HepG2 (cell line): ENCODE measurements at regions not wholly inside any gene's neighbourhood (a gene's known extent, or its start where the extent isn't known, plus 50 kb on each side); places are given as distances from the start of the nearest gene placed in this dataset.

ENCODE experiments used
- ATAC-seq: fragments of 200-7000 bp; cut with Tn5 transposase; 3 replicates; pipeline ENCODE4 v1.9.1; 2020; ENCODE audit warnings: mild to moderate bottlenecking, moderate library complexity
- BruUV-seq: library from RNA; stranded (reverse); fragments of 400-500 nt; replicated peaks from 2 replicates; lab custom pipeline; 2021; lab: Mats Ljungman, UMichigan
- CTCF ChIA-PET: fragments of 300-600 bp; formaldehyde crosslinking; extraction: SDS; loops from one replicate; lab custom pipeline; 2021; ENCODE audit warnings: low total read pairs, inconsistent platforms, low intra/inter-chr PET ratio; lab: Yijun Ruan, JAX
- POLR2A ChIA-PET: fragments of 350-600 bp; sonication (Branson Sonifier 250); formaldehyde crosslinking; loops from one replicate; lab custom pipeline; 2020; ENCODE audit warnings: antibody characterized with exemption, inconsistent platforms; lab: Yijun Ruan, JAX
- DNase-seq: peaks from one replicate; pipeline ENCODE4 v3.0.0-alpha.2; 2015; ENCODE audit warnings: low spot score
- FAIRE-seq: peaks from 3 replicates; lab custom pipeline; 2011; peaks lifted over from hg19 to GRCh38; lab: Jason Lieb, UNC
- H2AFZ ChIP-seq: one replicate; pipeline ENCODE4 v1.6.1; 2011; ENCODE audit warnings: low read length, inconsistent platforms
- H3K27ac ChIP-seq: fragments of 300-600 bp; 3 replicates; pipeline ENCODE4 v1.8.0; 2011; ENCODE audit warnings: mixed run types, mild to moderate bottlenecking, mixed read lengths, low read length, inconsistent platforms; ENCODE audit not compliant: insufficient read depth; ENCODE audit errors: extremely low read length
- H3K27me3 ChIP-seq, 2 experiments: fragments of 200-600 bp in 1 of 2; 2 replicates in 1 of 2; 3 replicates in 1 of 2; pipeline versions ENCODE4 v1.6.0 to v1.8.0; 2011; ENCODE audit warnings: low read length in 2 of 2, mild to moderate bottlenecking in 2 of 2, moderate library complexity in 2 of 2, inconsistent platforms in 1 of 2; ENCODE audit not compliant: insufficient read depth in 2 of 2, control insufficient read depth in 1 of 2
- H3K36me3 ChIP-seq, 2 experiments: fragments of 200-600 bp in 1 of 2; replicated peaks in 1 of 2; 2 replicates in 1 of 2; 3 replicates in 1 of 2; pipeline versions ENCODE4 v1.5.1 to v1.8.0; 2011; ENCODE audit warnings: low read length in 2 of 2, inconsistent platforms in 1 of 2; ENCODE audit not compliant: insufficient read depth in 2 of 2, control insufficient read depth in 1 of 2
- H3K4me1 ChIP-seq: 2 replicates; pipeline ENCODE4 v1.5.1; 2012; ENCODE audit warnings: low read length, inconsistent platforms; ENCODE audit not compliant: insufficient read depth
- H3K4me2 ChIP-seq: 2 replicates; pipeline ENCODE4 v1.6.0; 2011; ENCODE audit warnings: low read depth, low read length, inconsistent platforms
- H3K4me3 ChIP-seq, 3 experiments: fragments of 200-600 bp in 1 of 3; sonication (generic), shearing (Covaris generic) in 1 of 3; replicated peaks in 1 of 3; 2 replicates each; pipeline ENCODE4 v1.5.1; 2011 to 2016; ENCODE audit warnings: low read length in 3 of 3, inconsistent platforms in 2 of 3, low read depth in 2 of 3, mild to moderate bottlenecking in 2 of 3, control low read depth in 1 of 3, mixed read lengths in 1 of 3; ENCODE audit not compliant: insufficient read depth in 1 of 3
- H3K79me2 ChIP-seq: one replicate; pipeline ENCODE4 v1.6.1; 2011; ENCODE audit warnings: low read length, inconsistent platforms; ENCODE audit not compliant: insufficient read depth
- H3K9ac ChIP-seq: 2 replicates; pipeline ENCODE4 v1.6.0; 2011; ENCODE audit warnings: mild to moderate bottlenecking, low read depth, low read length, inconsistent platforms; ENCODE audit not compliant: insufficient read depth
- H3K9me3 ChIP-seq: 2 replicates; pipeline ENCODE4 v1.5.1; 2012; ENCODE audit warnings: mild to moderate bottlenecking, low read length
- H4K20me1 ChIP-seq: 2 replicates; pipeline ENCODE4 v1.6.0; 2011; ENCODE audit warnings: inconsistent platforms, mild to moderate bottlenecking, low read length, moderate library complexity; ENCODE audit not compliant: insufficient read depth
- DMAP1 ChIP-seq: IDR thresholded peaks from 2 replicates; pipeline ENCODE4 v1.6.1; 2016
- HHEX ChIP-seq: IDR thresholded peaks from 2 replicates; pipeline ENCODE4 v1.6.1; 2016; ENCODE audit warnings: control low read depth
- KDM1A ChIP-seq: IDR thresholded peaks from 2 replicates; pipeline ENCODE4 v1.6.1; 2016; ENCODE audit warnings: missing compliant biosample characterization
- KDM5A ChIP-seq: fragments of 200-600 bp; sonication (generic); IDR thresholded peaks from 2 replicates; pipeline ENCODE4 v1.7.0; 2018; ENCODE audit warnings: antibody characterized with exemption, mild to moderate bottlenecking, low read length, borderline replicate concordance
- MXI1 ChIP-seq: IDR thresholded peaks from 3 replicates; pipeline ENCODE4 v1.6.1; 2012; ENCODE audit warnings: low read depth, low read length, inconsistent platforms, borderline replicate concordance
- NPAS2 ChIP-seq: sonication (generic); formaldehyde crosslinking; IDR thresholded peaks from 2 replicates; pipeline ENCODE4 v1.8.0; 2022; ENCODE audit warnings: mild to moderate bottlenecking, missing genetic modification reagents, borderline replicate concordance
- SOX13 ChIP-seq, 3 experiments: fragments of 450-650 bp in 1 of 3; sonication (generic) in 1 of 3; formaldehyde crosslinking in 1 of 3; IDR thresholded peaks in 2 of 3; conservative IDR thresholded peaks in 1 of 3; 2 replicates each; pipeline versions ENCODE4 v1.5.0 to v1.6.1; 2016 to 2020; ENCODE audit warnings: antibody characterized with exemption in 1 of 3, mild to moderate bottlenecking in 1 of 3, missing compliant biosample characterization in 1 of 3, missing genetic modification reagents in 1 of 3, moderate library complexity in 1 of 3
- ZBTB3 ChIP-seq: sonication (generic); formaldehyde crosslinking; IDR thresholded peaks from 2 replicates; pipeline ENCODE4 v1.4.0; 2020; ENCODE audit warnings: low read depth, mild to moderate bottlenecking, moderate library complexity, missing genetic modification reagents, borderline replicate concordance
- ZNF101 ChIP-seq: sonication (generic); formaldehyde crosslinking; IDR thresholded peaks from 2 replicates; pipeline ENCODE4 v1.4.0; 2020; ENCODE audit warnings: mild to moderate bottlenecking, low read depth, missing genetic modification reagents, borderline replicate concordance
- ZNF264 ChIP-seq: sonication (generic); formaldehyde crosslinking; IDR thresholded peaks from 2 replicates; pipeline ENCODE4 v1.4.0; 2020; ENCODE audit warnings: missing genetic modification reagents
- ZNF484 ChIP-seq: sonication (generic); formaldehyde crosslinking; IDR thresholded peaks from 2 replicates; pipeline ENCODE4 v1.5.1; 2020; ENCODE audit warnings: mild to moderate bottlenecking, low read depth, missing genetic modification reagents, borderline replicate concordance
- ZNF558 ChIP-seq: sonication (generic); formaldehyde crosslinking; IDR thresholded peaks from 2 replicates; pipeline ENCODE4 v1.9.0; 2022; ENCODE audit warnings: mild to moderate bottlenecking, missing genetic modification reagents, borderline replicate concordance
- ZNF598 ChIP-seq: sonication (generic); formaldehyde crosslinking; IDR thresholded peaks from 2 replicates; pipeline ENCODE4 v1.5.1; 2020; ENCODE audit warnings: mild to moderate bottlenecking, missing genetic modification reagents, borderline replicate concordance
- ZNF607 ChIP-seq: sonication (generic); formaldehyde crosslinking; IDR thresholded peaks from 2 replicates; pipeline ENCODE4 v1.5.1; 2020; ENCODE audit warnings: missing genetic modification reagents, mild to moderate bottlenecking, borderline replicate concordance
- ZNF703 ChIP-seq: sonication (generic); formaldehyde crosslinking; IDR thresholded peaks from 2 replicates; pipeline ENCODE4 v1.5.1; 2020; ENCODE audit warnings: missing genetic modification reagents, mild to moderate bottlenecking, moderate library complexity, borderline replicate concordance
- ZNF766 ChIP-seq: sonication (generic); formaldehyde crosslinking; IDR thresholded peaks from 2 replicates; pipeline ENCODE4 v1.5.0; 2020; ENCODE audit warnings: missing genetic modification reagents, borderline replicate concordance
- WGBS: methylation state at CpG from one replicate; pipeline ENCODE4 v1.1.6; 2017; ENCODE audit warnings: low lambda C conversion rate; 5-methylcytosine and 5-hydroxymethylcytosine counted together
- in situ Hi-C: cut with HindIII; loops from 2 replicates; pipeline ENCODE4 v1.10.0; 2017; ENCODE audit warnings: low pct_unique_long_range_greater_than_20kb; ENCODE audit not compliant: extremely low pct_ligation_motif_present
- intact Hi-C: fragments of 100-400 bp; cut with micrococcal nuclease; formaldehyde crosslinking; loops from one replicate; pipeline ENCODE4 v1.10.0; 2022; ENCODE audit not compliant: unreplicated experiment
- TF ChIP-seq, protein P1 (sequence below): sonication (generic); formaldehyde crosslinking; IDR thresholded peaks from 2 replicates; pipeline ENCODE4 v1.5.0; 2020; ENCODE audit warnings: mild to moderate bottlenecking, missing genetic modification reagents, borderline replicate concordance

GRCh38 chr10:8326396-8327139 lies 272.1 kb downstream of the GATA3 start:
- Histone ChIP-seq H3K9ac (no peak overlapping the region), H3K36me3 (no peaks in the 10 kb centered on the region), H3K27me3 (peaks cover 0 to 9% of the 10 kb centered on the region in 2 experiments; a peak in 1 of 5 replicates), H3K9me3 (no peaks in the 10 kb centered on the region), H3K4me3 (no peak overlapping the region), H3K79me2 (no peaks in the 10 kb centered on the region)
- in situ Hi-C loops = no loop called here
- POLR2A ChIA-PET = no interaction called here
- DNase-seq (no peak), FAIRE-seq (no peak)
- WGBS = 15% methylated on average over 18 of the region's 18 CpGs
- CTCF ChIA-PET = no interaction called here
- no TSS peak for BruUV-seq
- TF ChIP-seq ZBTB3 (CRISPR knock-in tag) (no peak), ZNF703 (no peak), NPAS2 (CRISPR knock-in tag) (no peak), ZNF607 (CRISPR knock-in tag) (no peak), MXI1 (no peak), HHEX (CRISPR knock-in tag) (no peak), ZNF598 (CRISPR knock-in tag) (no peak), ZNF484 (CRISPR knock-in tag) (no peak), ZNF264 (CRISPR knock-in tag) (no peak), ZNF558 (CRISPR knock-in tag) (no peak), ZNF101 (no peak), KDM1A (no peak), SOX13 (IDR thresholded peaks at IDR 0.05) (no peak), SOX13 (CRISPR knock-in tag; conservative IDR thresholded peaks at IDR 0.05 in 1 of 2, IDR thresholded peaks at IDR 0.05 in 1 of 2) (no peak), DMAP1 (no peak), ZNF766 (CRISPR knock-in tag) (no peak), KDM5A (no peak)
- TF ChIP-seq, protein P1, sequence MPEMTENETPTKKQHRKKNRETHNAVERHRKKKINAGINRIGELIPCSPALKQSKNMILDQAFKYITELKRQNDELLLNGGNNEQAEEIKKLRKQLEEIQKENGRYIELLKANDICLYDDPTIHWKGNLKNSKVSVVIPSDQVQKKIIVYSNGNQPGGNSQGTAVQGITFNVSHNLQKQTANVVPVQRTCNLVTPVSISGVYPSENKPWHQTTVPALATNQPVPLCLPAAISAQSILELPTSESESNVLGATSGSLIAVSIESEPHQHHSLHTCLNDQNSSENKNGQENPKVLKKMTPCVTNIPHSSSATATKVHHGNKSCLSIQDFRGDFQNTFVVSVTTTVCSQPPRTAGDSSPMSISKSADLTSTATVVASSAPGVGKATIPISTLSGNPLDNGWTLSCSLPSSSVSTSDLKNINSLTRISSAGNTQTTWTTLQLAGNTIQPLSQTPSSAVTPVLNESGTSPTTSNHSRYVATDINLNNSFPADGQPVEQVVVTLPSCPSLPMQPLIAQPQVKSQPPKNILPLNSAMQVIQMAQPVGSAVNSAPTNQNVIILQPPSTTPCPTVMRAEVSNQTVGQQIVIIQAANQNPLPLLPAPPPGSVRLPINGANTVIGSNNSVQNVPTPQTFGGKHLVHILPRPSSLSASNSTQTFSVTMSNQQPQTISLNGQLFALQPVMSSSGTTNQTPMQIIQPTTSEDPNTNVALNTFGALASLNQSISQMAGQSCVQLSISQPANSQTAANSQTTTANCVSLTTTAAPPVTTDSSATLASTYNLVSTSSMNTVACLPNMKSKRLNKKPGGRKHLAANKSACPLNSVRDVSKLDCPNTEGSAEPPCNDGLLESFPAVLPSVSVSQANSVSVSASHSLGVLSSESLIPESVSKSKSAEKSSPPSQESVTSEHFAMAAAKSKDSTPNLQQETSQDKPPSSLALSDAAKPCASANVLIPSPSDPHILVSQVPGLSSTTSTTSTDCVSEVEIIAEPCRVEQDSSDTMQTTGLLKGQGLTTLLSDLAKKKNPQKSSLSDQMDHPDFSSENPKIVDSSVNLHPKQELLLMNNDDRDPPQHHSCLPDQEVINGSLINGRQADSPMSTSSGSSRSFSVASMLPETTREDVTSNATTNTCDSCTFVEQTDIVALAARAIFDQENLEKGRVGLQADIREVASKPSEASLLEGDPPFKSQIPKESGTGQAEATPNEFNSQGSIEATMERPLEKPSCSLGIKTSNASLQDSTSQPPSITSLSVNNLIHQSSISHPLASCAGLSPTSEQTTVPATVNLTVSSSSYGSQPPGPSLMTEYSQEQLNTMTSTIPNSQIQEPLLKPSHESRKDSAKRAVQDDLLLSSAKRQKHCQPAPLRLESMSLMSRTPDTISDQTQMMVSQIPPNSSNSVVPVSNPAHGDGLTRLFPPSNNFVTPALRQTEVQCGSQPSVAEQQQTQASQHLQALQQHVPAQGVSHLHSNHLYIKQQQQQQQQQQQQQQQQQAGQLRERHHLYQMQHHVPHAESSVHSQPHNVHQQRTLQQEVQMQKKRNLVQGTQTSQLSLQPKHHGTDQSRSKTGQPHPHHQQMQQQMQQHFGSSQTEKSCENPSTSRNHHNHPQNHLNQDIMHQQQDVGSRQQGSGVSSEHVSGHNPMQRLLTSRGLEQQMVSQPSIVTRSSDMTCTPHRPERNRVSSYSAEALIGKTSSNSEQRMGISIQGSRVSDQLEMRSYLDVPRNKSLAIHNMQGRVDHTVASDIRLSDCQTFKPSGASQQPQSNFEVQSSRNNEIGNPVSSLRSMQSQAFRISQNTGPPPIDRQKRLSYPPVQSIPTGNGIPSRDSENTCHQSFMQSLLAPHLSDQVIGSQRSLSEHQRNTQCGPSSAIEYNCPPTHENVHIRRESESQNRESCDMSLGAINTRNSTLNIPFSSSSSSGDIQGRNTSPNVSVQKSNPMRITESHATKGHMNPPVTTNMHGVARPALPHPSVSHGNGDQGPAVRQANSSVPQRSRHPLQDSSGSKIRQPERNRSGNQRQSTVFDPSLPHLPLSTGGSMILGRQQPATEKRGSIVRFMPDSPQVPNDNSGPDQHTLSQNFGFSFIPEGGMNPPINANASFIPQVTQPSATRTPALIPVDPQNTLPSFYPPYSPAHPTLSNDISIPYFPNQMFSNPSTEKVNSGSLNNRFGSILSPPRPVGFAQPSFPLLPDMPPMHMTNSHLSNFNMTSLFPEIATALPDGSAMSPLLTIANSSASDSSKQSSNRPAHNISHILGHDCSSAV (CRISPR knock-in tag) = no peak
- TF ChIP-seq, all 625 proteins: peak for 0
- ATAC-seq = no peak
- Histone ChIP-seq H3K27ac (no peak overlapping the region), H3K4me1 (no peaks in the 10 kb centered on the region), H2AFZ (no peak overlapping the region), H4K20me1 (no peaks in the 10 kb centered on the region), H3K4me2 (no peak overlapping the region)
- intact Hi-C loops = no loop called here
